A549 (cell line): ENCODE measurements at regions not wholly inside any gene's neighbourhood (a gene's known extent, or its start where the extent isn't known, plus 50 kb on each side); places are given as distances from the start of the nearest gene placed in this dataset.
"Not testable (repeated sequence)": the region's sequence is repeated elsewhere in the genome, so short reads cannot be mapped to it uniquely, and the experiment has no call there.

ENCODE experiments used
- ATAC-seq, 2 experiments: fragments of 200-7000 bp in 1 of 2; fragments of >200 bp in 1 of 2; cut with Nextera tagmentation in 1 of 2; cut with Tn5 transposase in 1 of 2; 3 replicates each; pipeline versions ENCODE4 v1.8.0 to v1.9.1; 2018 to 2020; ENCODE audit warnings: mild to moderate bottlenecking in 1 of 2, moderate library complexity in 1 of 2
- CTCF ChIA-PET: fragments of 300-600 bp; sonication (Branson Sonifier 250); formaldehyde crosslinking; extraction: SDS; loops from one replicate; lab custom pipeline; 2021; ENCODE audit warnings: antibody characterized with exemption, inconsistent platforms; lab: Yijun Ruan, JAX
- POLR2A ChIA-PET: fragments of 350-600 bp; formaldehyde crosslinking; extraction: SDS; loops from one replicate; lab custom pipeline; 2021; ENCODE audit warnings: antibody characterized with exemption, inconsistent platforms; lab: Yijun Ruan, JAX
- DNase-seq, 2 experiments: peaks; one replicate each; pipeline versions ENCODE4 v3.0.0 to v3.0.0-alpha.2; 2011 to 2016; ENCODE audit warnings: low read depth in 1 of 2, low spot score in 1 of 2
- FAIRE-seq: peaks from 2 replicates; lab custom pipeline; 2011; peaks lifted over from hg19 to GRCh38; lab: Jason Lieb, UNC
- H3K27ac ChIP-seq, 2 experiments: fragments of >200 bp; sonication (Bioruptor Twin); formaldehyde crosslinking; 3 replicates each; pipeline ENCODE4 v1.5.1; 2016 to 2017
- H3K4me1 ChIP-seq: fragments of >200 bp; sonication (Bioruptor Twin); formaldehyde crosslinking; 3 replicates; pipeline ENCODE4 v1.6.1; 2016
- H3K4me2 ChIP-seq: fragments of >200 bp; sonication (Bioruptor Twin); formaldehyde crosslinking; 3 replicates; pipeline ENCODE4 v1.6.1; 2016
- H3K4me3 ChIP-seq: fragments of >200 bp; sonication (Bioruptor Twin); formaldehyde crosslinking; 3 replicates; pipeline ENCODE4 v1.5.1; 2016
- H3K9me3 ChIP-seq: fragments of >200 bp; sonication (Bioruptor Twin); formaldehyde crosslinking; 3 replicates; pipeline ENCODE4 v1.6.1; 2016
- CBX2 ChIP-seq: fragments of 200-600 bp; sonication (generic); IDR thresholded peaks from 2 replicates; pipeline ENCODE4 v1.6.1; 2016; ENCODE audit warnings: low read depth, mild to moderate bottlenecking, borderline replicate concordance
- CEBPB ChIP-seq, 2 experiments: fragments of >200 bp in 1 of 2; sonication (Bioruptor Twin) in 1 of 2; formaldehyde crosslinking in 1 of 2; IDR thresholded peaks; 2 replicates each; pipeline ENCODE4 v1.6.1; 2012 to 2016
- CHD2 ChIP-seq: fragments of 150-350 bp; IDR thresholded peaks from 2 replicates; pipeline ENCODE4 v1.6.1; 2014; ENCODE audit warnings: low read length; ENCODE audit not compliant: partially characterized antibody
- ESRRA ChIP-seq: fragments of 150-350 bp; IDR thresholded peaks from 2 replicates; pipeline ENCODE4 v1.6.1; 2014; ENCODE audit warnings: mild to moderate bottlenecking, low read length, borderline replicate concordance
- FOSB ChIP-seq: fragments of 250-450 bp; sonication (Bioruptor Pico); IDR thresholded peaks from 2 replicates; pipeline ENCODE4 v1.5.0; 2020; ENCODE audit warnings: mild to moderate bottlenecking, moderate library complexity
- HOXA7 ChIP-seq: fragments of 250-450 bp; sonication (Bioruptor Pico); IDR thresholded peaks from 2 replicates; pipeline ENCODE4 v1.5.0; 2020; ENCODE audit warnings: mild to moderate bottlenecking, moderate library complexity
- HOXB13 ChIP-seq: fragments of 250-450 bp; sonication (Bioruptor Pico); IDR thresholded peaks from 2 replicates; pipeline ENCODE4 v1.5.0; 2020; ENCODE audit warnings: low read depth, mild to moderate bottlenecking, moderate library complexity
- JUN ChIP-seq, 2 experiments: fragments of >200 bp; sonication (Bioruptor Twin); formaldehyde crosslinking; IDR thresholded peaks; 2 replicates in 1 of 2; 3 replicates in 1 of 2; pipeline ENCODE4 v1.6.1; 2016 to 2017
- JUNB ChIP-seq: fragments of >200 bp; sonication (Bioruptor Twin); formaldehyde crosslinking; IDR thresholded peaks from 2 replicates; pipeline ENCODE4 v1.6.1; 2016
- MAFK ChIP-seq: fragments of 450-650 bp; IDR thresholded peaks from 2 replicates; pipeline ENCODE4 v1.6.1; 2014; ENCODE audit not compliant: partially characterized antibody
- PHF8 ChIP-seq: fragments of 200-600 bp; sonication (generic); IDR thresholded peaks from 2 replicates; pipeline ENCODE4 v1.6.1; 2016; ENCODE audit warnings: low read depth, mild to moderate bottlenecking, antibody characterized with exemption, moderate library complexity, borderline replicate concordance
- POLR2A ChIP-seq: IDR thresholded peaks from 2 replicates; pipeline ENCODE4 v1.6.1; 2012; ENCODE audit warnings: mild to moderate bottlenecking, low read length
- RAD21 ChIP-seq, 2 experiments: fragments of >200 bp in 1 of 2; sonication (Bioruptor Twin) in 1 of 2; formaldehyde crosslinking in 1 of 2; IDR thresholded peaks in 1 of 2; conservative IDR thresholded peaks in 1 of 2; 2 replicates in 1 of 2; 3 replicates in 1 of 2; pipeline ENCODE4 v1.6.1; 2012 to 2018; ENCODE audit warnings: inconsistent platforms in 1 of 2
- RARB ChIP-seq: fragments of 250-450 bp; sonication (Bioruptor Pico); IDR thresholded peaks from 2 replicates; pipeline ENCODE4 v1.8.0; 2021; ENCODE audit warnings: mild to moderate bottlenecking, moderate library complexity
- RFX5 ChIP-seq: fragments of 450-650 bp; IDR thresholded peaks from 2 replicates; pipeline ENCODE4 v1.7.1; 2014; ENCODE audit warnings: antibody characterized with exemption, mild to moderate bottlenecking, moderate library complexity
- ZC3H11A ChIP-seq: fragments of 450-650 bp; IDR thresholded peaks from 2 replicates; pipeline ENCODE4 v1.6.1; 2014; ENCODE audit warnings: antibody characterized with exemption, mild to moderate bottlenecking
- whole genome bisulfite sequencing: methylation state at CpG from one replicate; pipeline ENCODE4 v1.1.6; 2017; ENCODE audit errors: missing lambda C conversion rate; 5-methylcytosine and 5-hydroxymethylcytosine counted together
- TF ChIP-seq, protein P1 (sequence below): IDR thresholded peaks from 2 replicates; pipeline ENCODE4 v1.6.1; 2012

DNA sequence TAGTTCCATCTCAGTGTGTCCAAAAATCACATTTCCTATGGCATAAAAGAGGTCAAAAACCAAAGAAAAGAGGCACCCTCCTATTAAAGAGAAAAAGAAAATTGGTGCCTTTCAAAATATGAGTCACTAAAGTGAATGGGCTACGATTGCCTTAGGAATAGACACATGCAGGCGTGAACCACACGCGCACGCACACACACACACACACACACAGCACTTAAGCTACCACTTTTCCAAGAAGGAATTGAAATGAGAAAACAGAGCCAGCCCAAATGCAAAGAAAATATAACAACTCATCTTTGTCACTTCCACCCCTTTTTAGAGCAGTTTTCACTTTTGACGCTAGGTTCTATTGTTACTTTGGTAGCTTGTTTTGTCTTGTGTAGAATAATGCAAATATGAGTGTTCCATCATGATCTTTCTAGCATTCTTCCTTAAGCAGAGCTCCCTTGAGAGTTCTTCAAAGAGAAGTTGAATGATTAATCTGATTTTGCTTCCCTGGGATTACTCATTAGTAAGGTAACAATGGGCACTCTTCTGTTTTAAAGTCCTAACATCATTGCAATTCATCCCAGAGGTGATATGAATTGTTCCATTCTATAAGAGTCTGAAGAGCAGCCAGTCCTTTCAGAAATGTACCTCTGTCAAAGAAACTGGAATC, 239.2 kb upstream of the GNPDA2 start:
- TF ChIP-seq HOXB13 (CRISPR knock-in tag) (no peak), JUN (IDR thresholded peaks at IDR 0.05) (no peak), ZC3H11A (no peak), RAD21 (conservative IDR thresholded peaks at IDR 0.05 in 1 of 2, IDR thresholded peaks at IDR 0.05 in 1 of 2) (no peak), MAFK (no peak), CEBPB (IDR thresholded peaks at IDR 0.05) (no peak), RARB (CRISPR knock-in tag) (no peak)
- Histone ChIP-seq H3K4me1 (no peaks in the 10 kb centered on the region), H3K27ac (no peak overlapping the region), H3K9me3 (no peaks in the 10 kb centered on the region), H3K4me3 (no peak overlapping the region), H3K4me2 (no peak overlapping the region)
- no peak for FAIRE-seq
- WGBS, result 60% methylated on average over 6 of the region's 6 CpGs
- POLR2A ChIA-PET, result no interaction called here
- DNase-seq, result no peak
- no peak for ATAC-seq
- CTCF ChIA-PET, result no interaction called here

DNA sequence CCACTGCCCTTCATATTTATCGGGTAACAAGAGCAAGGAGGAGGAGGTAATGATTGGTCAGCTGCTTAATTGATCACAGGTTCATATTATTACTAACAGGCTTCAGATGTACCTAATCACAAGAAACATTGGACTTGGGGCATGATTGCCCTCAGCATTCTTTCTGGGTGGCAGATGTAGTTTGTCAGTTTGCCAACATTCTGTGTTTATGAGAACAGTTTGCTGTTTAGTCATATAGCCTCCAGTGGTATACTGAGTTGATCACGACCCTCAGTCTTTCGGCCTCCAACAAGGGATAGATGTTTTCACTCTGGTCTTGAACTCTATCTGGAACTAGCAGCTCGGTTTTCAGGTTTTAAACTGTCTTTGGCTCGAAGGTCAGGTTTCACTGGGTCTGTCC, 237.7 kb upstream of the GNPDA2 start:
- H3K4me2 ChIP-seq, H3K9me3 ChIP-seq, POLR2A ChIA-PET, H3K4me3 ChIP-seq, CTCF ChIA-PET, FAIRE-seq, DNase-seq, ATAC-seq, H3K27ac ChIP-seq, H3K4me1 ChIP-seq: not testable (repeated sequence)
- 1% methylated on average over 5 of the region's 5 CpGs for WGBS

DNA sequence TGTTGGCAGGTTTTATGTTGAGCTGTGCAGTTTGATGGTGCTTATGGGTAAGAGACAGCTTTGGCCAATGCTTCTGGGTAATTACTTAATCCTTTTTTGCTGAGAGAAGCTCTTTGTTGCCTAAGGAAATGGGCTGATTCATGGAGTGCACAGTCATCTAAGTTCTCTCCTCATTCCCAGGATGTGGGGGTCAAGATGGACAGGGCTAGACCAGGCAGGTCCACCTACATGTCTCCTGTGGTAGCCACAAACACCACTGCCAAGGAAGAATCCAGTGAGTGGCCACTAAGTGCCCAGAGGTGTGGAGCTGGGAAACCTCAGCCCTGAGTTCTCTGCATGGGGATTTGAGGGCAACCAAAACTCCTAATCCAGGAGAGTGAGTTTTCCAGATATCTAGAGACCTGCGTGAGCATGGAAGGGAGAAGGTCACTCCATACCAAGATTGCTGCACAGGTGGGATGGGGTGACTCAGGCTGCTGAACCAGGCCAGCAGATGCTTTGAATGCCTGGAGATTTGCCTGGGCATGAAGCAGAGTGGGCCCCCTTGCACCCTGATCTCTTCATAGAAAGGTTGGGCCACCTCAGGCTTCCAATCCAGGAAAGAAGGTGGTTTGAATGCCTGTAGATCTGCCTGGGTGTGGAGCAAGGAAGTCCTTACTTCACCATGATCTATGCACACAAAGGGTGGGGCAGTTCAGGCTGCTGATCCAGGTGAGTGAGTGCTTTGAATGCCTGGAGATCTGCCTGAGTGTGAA, 234.8 kb upstream of the GNPDA2 start:
- CTCF ChIA-PET, result no interaction called here
- DNase-seq, result no peak
- WGBS, result 0% methylated on average over 1 of the region's 1 CpG

DNA sequence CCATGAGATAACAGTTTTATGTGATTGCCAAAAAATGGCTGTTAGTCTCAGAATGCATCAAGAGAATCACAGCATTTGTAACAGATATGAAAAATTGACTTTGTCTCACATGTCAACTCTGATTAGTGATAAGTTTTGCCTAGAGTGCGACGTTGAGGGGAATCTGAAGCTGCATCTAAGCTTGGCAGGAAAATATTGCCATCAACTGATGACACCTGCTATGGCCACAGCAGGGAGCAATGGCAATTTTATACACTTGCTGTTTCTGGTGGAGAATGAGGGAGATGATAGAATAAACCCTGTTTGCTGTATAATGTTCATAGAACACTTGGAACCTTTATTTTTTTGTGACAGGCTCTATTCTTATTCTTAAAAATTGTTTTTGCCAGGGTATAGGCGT, 205.4 kb upstream of the GNPDA2 start:
- no peak for DNase-seq
- Histone ChIP-seq H3K4me2 (no peak overlapping the region), H3K4me1 (no peaks in the 10 kb centered on the region), H3K9me3 (no peaks in the 10 kb centered on the region), H3K4me3 (no peak overlapping the region), H3K27ac (no peak overlapping the region)
- FAIRE-seq, result no peak
- 0% methylated on average over 3 of the region's 3 CpGs for WGBS
- no peak for ATAC-seq
- no peak for TF ChIP-seq CHD2
- no peak for TF ChIP-seq POLR2A
- no peak for TF ChIP-seq HOXA7 (CRISPR knock-in tag)
- no peak for TF ChIP-seq RARB (CRISPR knock-in tag)
- no peak for TF ChIP-seq PHF8
- TF ChIP-seq, protein P1, sequence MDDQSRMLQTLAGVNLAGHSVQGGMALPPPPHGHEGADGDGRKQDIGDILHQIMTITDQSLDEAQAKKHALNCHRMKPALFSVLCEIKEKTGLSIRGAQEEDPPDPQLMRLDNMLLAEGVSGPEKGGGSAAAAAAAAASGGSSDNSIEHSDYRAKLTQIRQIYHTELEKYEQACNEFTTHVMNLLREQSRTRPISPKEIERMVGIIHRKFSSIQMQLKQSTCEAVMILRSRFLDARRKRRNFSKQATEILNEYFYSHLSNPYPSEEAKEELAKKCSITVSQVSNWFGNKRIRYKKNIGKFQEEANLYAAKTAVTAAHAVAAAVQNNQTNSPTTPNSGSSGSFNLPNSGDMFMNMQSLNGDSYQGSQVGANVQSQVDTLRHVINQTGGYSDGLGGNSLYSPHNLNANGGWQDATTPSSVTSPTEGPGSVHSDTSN, result no peak
- no peak for TF ChIP-seq CBX2
- ChIA-PET CTCF (no interaction called here), POLR2A (no interaction called here)

More for the DNA sequence above, 234.8 kb upstream of the GNPDA2 start:
- no peak overlapping the region for H3K4me3 ChIP-seq
- no peak for TF ChIP-seq JUNB
- TF ChIP-seq ESRRA, result no peak
- TF ChIP-seq RFX5, result no peak
- no peak for TF ChIP-seq FOSB
- POLR2A ChIA-PET, result no interaction called here
- ATAC-seq, result no peak
- H3K27ac ChIP-seq, result no peak overlapping the region
- H3K4me1 ChIP-seq, result no peaks in the 10 kb centered on the region
- FAIRE-seq, result no peak
- H3K9me3 ChIP-seq, result no peaks in the 10 kb centered on the region
- no peak overlapping the region for H3K4me2 ChIP-seq
